ENCODE measurements at regions not wholly inside any gene's neighbourhood (a gene's known extent, or its start where the extent isn't known, plus 50 kb on each side); places are given as distances from the start of the nearest gene placed in this dataset.

GRCh38 chr10:121337427-121337826, 260.8 kb downstream of the FGFR2 start:
- DNase-seq (ENCODE audit: low read depth) = no peak
- H3K4me3 ChIP-seq (ENCODE audit: low read depth, low read length) = no peak overlapping the region
- TF ChIP-seq CTCF (IDR thresholded peaks at IDR 0.05; ENCODE audit: insufficient read depth, low read depth, low read length, missing control alignments) = no peak

- TF ChIP-seq CTCF (IDR thresholded peaks at IDR 0.05; ENCODE audit: insufficient read depth, low read depth, low read length, missing control alignments) = no peak
- no peak overlapping the region for H3K4me3 ChIP-seq (ENCODE audit: low read depth, low read length)
- DNase-seq (ENCODE audit: low read depth) = no peak
Measured at GRCh38 chr10:121338206-121338980, 259.9 kb downstream of the FGFR2 start.

- DNase-seq (ENCODE audit: low read depth) = no peak
- TF ChIP-seq CTCF (IDR thresholded peaks at IDR 0.05; ENCODE audit: insufficient read depth, low read depth, low read length, missing control alignments) = no peak
- H3K4me3 ChIP-seq (ENCODE audit: low read depth, low read length) = no peak overlapping the region
Measured at GRCh38 chr10:121339114-121339513, 259.1 kb downstream of the FGFR2 start.

GRCh38 chr10:121340271-121340831, 257.9 kb downstream of the FGFR2 start:
- no peak for DNase-seq (ENCODE audit: low read depth)
- no peak overlapping the region for H3K4me3 ChIP-seq (ENCODE audit: low read depth, low read length)
- no peak for TF ChIP-seq CTCF (IDR thresholded peaks at IDR 0.05; ENCODE audit: insufficient read depth, low read depth, low read length, missing control alignments)

GRCh38 chr10:121351540-121351939, 246.7 kb downstream of the FGFR2 start:
- DNase-seq (ENCODE audit: low read depth) = no peak
- no peak overlapping the region for H3K4me3 ChIP-seq (ENCODE audit: low read depth, low read length)
- TF ChIP-seq CTCF (IDR thresholded peaks at IDR 0.05; ENCODE audit: insufficient read depth, low read depth, low read length, missing control alignments) = no peak

GRCh38 chr10:121352231-121352855, 245.9 kb downstream of the FGFR2 start:
- DNase-seq (ENCODE audit: low read depth) = no peak
- H3K4me3 ChIP-seq (ENCODE audit: low read depth, low read length) = no peak overlapping the region
- TF ChIP-seq CTCF (IDR thresholded peaks at IDR 0.05; ENCODE audit: insufficient read depth, low read depth, low read length, missing control alignments) = no peak

Measured in GM12865 (cell line).